NB4 (cell line): ENCODE measurements at regions not wholly inside any gene's neighbourhood (a gene's known extent, or its start where the extent isn't known, plus 50 kb on each side); places are given as distances from the start of the nearest gene placed in this dataset.
"Not testable (repeated sequence)": the region's sequence is repeated elsewhere in the genome, so short reads cannot be mapped to it uniquely, and the experiment has no call there.

Experiments used
- CTCF ChIP-seq: IDR thresholded peaks from one replicate; pipeline ENCODE4 v1.5.1; 2012; ENCODE audit warnings: low read depth, low read length
- MAX ChIP-seq: IDR thresholded peaks from 2 replicates; pipeline ENCODE4 v1.6.1; 2011; ENCODE audit warnings: low read depth, low read length
- MYC ChIP-seq: IDR thresholded peaks from 2 replicates; pipeline ENCODE4 v1.6.1; 2011; ENCODE audit warnings: low read depth, low read length
- POLR2A ChIP-seq: IDR thresholded peaks from 2 replicates; pipeline ENCODE4 v1.6.1; 2011; ENCODE audit warnings: mild to moderate bottlenecking; ENCODE audit not compliant: insufficient read length; ENCODE audit errors: extremely low read depth

- TF ChIP-seq CTCF, POLR2A, MYC, MAX: not testable (repeated sequence)
Measured at GRCh38 chr15:22616976-22617375, 158.3 kb downstream of the GOLGA6L22 start.
